Occipital lobe (tissue), 1 donor: ENCODE measurements at regions not wholly inside any gene's neighbourhood (a gene's known extent, or its start where the extent isn't known, plus 50 kb on each side); places are given as distances from the start of the nearest gene placed in this dataset.

Experiments used
- DNase-seq: peaks from one replicate; lab custom pipeline; 2025; lab: John Stamatoyannopoulos, UW

DNA sequence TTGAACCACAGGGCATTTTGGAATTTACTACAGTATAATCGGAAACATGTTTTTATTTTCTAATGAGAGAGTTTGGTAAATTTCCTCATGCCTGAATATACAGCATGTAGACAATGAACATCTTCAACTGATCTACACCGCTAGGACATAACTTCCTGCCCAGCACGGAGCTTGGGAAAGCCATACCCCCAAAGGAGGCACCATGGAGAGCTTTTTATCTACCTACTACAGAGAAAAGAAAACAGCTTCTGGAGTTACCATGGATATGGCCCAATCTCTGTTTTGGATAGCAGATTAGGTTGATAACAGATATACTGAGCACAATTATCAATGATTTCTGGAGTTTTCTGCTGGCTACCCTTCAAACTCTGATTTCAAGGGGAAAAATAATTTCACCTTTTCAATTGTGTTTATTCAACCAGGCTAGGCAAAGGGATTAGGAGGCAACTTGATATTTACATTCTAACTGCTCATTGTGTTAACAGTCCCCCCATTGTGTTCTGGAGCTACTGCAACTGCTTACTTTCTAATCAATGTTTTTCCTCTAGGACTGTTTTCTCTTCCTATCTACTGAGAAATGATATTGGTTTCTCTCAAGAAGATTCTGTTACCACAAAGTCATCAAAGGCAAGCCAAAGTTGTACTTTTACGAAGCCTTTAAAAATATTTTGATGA lies 123.0 kb upstream of the ARHGAP28 start:
- DNase-seq, result no peak

DNA sequence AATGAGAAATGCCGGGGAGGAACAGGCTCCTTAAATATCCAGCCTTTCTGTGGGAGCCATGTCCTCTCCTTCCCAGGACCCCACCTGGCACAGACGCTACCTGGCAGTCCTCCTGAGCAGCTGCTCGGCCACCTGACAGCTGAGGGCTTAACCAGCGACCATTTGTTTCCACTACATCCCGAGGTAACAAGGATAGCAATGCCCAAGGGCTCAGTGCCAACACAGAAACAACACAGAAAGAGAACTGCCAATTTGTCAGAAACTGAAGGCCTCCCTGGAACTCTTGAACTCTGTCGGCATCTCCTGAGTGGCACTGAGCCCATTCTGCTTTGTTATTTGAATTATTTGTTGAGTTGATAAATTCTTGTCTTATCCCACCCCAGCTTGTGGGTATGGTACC lies 122.2 kb upstream of the ARHGAP28 start:
- no peak for DNase-seq

DNA sequence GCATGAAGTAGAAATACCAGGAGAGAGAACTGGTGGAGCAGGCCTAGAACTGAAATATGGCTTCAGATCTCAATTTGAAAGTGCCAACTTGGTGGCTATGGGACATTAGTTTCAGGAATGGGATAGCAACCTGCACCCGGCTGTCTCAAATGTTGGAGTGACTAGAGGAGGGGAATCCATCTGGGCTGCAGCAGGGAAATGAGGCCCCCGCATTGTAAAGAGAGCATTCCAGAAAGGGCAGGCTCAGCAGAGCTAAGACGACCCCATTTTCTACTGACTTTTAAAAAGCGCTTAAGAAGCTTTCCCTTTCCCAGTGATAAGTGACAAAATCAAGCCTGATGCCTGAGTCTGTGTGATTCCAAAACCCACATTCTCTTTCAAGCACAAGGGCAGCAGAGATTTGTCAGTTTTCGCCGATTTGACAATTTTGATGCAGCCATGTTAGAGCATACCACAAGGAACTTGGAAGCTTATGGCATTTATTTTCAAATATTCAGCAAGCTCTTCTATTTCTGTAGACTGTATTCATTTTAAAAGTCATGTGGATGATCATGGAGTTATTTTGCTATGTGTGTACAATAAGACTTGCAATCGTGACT lies 119.8 kb upstream of the ARHGAP28 start:
- DNase-seq, result no peak

DNA sequence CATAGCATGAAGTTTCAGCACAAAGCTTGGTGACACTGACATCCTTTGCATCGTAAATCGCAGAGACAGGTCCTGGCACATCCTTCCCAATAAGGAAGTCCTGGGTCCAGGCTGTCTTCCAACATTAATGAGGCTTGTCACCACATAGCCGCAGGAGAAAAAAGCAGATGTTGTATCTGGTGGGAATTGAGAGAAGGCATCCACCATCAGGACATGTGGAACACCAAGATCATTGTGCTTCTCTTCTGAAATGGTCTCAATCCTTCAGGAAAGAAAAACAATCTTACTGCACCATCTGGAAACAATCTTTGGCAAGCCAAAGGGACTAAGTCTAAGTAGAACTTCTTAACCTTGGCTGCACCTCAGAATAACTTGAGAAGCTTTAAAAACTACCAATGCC lies 119.0 kb upstream of the ARHGAP28 start:
- no peak for DNase-seq

DNA sequence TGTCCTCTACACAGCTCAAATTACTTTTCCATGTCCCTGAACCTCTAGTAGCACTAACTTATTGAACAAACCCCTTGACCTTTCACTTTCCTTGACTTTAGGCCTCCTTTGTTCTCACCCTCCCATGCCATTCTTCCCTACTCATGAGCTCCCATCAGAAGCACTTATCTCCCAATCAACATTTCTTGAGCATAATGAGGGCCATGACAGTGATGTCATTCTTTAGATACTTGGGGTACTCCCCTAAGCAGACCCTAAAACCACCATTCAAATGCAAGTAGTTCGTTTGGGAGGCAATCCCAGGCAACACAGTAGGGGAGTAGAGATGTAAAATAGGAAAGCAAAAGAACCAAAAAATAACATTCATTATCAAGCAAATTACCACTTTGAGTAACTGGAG lies 115.9 kb upstream of the ARHGAP28 start:
- DNase-seq, result no peak

DNA sequence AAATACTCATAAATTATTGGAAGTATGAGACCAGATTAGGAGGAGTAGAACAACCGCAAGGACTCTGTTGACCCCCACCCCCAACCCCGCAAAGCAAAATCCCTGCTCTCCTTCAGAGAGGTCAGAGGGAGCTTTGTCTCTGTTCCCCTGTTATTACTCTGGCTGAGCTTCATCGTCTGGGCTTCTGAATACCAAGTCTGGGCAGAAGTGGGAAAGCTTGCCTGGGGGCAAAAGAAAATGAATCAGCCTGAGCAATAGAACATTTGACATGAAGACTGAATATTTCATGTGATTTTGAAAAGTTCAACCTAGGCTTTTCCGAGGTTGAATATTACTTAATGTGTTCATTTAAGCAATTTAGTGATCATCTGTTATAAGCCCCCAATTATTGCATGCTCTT lies 114.6 kb upstream of the ARHGAP28 start:
- no peak for DNase-seq

DNA sequence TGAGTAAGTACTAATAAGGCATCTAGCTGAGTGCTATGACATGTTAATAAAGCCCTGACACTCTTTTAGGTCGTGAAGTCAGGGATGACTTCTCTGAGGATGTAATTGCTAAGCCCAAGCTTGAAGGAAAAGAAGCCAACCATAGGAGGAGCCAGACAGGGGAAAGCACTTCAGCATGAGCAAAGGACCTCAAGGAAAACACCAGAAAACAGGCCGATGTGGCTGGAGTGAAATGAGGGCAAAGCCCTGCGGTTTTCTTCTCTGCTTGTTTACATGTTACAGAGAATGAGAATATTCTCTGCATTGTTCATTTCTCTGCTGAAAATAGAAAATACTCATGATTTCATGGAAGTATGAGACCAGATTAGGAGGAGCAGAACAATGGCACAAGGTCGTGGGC lies 112.5 kb upstream of the ARHGAP28 start:
- DNase-seq, result no peak

DNA sequence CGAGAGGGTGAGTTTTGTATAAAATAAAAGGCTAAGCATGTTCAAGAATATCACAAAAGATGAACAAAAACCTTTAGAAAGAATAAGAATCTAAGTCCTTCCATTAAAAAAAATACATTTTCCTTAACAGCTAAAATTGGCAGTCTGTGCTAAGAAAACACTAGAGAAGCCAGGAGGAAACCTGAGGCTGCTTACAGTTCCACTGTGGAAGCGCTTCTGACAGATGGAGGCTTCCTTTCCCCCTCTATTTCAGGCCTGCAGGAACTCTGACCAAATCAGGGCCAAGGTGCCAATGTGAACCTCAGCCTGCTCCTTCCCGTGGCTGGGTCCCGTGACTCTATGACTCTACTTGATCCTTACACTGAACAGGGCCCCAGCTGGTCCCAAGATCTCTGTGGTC lies 108.1 kb upstream of the ARHGAP28 start:
- DNase-seq, result no peak

DNA sequence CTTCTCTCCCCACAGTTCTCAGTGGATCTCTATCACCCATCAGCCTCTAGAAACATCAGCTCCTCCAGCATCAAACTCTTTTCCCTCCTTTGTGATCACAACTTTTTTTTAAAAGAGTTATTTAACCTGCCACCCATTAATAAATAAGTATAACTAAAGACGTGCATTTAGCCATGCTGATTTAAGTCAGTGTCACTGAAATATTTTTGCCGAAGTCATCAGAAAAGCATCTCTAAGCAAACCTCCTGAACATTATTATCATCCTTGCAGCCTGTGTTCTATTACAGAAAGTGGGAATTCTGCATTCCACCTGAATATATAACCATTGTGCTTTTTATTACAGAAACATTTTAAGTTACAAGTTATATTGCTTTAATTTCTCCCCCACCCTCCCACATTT lies 106.2 kb upstream of the ARHGAP28 start:
- no peak for DNase-seq

DNA sequence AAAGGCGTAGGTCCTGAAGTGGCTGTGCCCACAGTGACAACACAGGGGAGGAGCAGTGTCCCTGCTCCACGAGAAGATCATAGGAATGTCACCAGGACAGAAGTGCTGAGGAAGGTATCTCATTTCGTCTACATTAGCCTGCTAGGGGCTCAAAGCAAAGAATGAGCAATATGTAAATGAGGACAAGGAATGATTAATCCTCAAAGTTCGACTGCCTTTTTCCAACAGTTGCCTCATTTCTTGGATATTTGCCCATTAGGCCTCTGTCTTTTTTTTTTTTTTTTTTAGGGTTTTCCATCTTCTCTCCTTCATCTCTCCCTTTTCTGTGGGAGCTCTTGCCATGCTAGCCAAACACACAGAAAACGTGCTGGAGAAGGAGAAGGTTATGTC lies 105.2 kb upstream of the ARHGAP28 start:
- DNase-seq, result no peak

DNA sequence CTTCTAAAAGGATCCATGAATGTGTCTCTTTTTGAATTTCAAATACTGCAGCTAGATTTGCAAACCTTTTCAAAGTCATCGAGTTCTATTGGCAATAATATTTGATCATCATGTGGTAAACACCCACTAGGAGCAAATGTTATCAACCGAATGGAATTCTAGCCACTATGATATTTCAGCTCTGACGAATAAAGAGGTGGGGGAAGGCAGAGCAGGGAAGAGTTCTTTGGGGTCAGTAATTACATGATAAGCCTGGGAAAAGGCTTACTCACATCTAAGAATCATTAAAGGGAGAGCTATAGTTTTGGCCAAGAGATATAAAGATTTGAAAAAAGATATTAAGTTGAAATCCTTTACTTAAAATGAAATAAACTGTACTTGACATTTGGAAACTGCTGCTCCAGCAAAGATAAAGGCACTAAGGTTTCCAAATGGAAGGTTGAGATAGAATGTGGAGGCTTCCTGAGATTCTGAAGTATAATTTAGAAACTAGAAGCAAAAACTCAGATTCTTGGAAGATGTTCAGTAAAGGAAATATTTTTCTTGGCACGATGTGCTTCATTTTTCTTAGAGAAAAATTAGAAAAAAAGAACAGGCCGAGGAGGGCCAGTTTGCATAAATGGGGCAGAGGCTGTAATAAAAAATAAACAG lies 104.7 kb upstream of the ARHGAP28 start:
- DNase-seq, result no peak

DNA sequence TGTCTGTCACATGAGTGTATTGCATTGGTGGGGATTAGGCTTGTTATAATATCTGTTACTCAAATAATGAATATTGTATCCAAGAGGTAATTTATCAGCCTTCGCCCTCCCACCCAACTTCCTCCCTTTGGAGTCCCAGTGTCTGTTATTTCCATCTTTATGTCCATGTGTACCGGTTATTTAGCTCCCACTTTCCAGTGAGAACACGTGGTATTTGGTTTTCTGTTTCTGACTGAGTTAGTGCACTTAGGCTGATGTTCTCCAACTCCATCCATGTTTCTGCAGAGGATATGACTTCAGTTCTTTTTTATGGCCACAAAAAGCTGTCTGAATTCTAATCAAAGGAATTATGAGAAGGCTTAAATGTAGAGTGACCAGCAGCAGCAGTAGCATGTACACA lies 104.0 kb upstream of the ARHGAP28 start:
- DNase-seq, result no peak

DNA sequence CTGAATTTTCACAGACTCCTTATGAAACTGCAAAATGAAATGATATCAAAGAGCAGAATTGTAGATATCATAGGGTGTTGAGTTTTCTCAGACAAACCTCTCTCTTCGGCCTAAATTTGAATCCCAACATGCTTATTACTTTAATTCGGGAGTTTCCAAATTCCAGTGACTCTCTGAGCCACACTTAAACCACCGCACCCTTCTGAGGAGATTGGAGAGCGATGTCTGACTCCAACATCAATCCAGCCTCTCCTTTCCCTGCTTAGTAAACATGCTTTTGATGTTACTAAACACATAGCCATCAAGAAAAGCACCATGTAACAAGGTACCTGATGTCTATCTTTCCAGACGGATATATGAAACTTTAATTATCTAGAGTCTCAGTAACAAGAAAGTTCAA lies 103.1 kb upstream of the ARHGAP28 start:
- no peak for DNase-seq

DNA sequence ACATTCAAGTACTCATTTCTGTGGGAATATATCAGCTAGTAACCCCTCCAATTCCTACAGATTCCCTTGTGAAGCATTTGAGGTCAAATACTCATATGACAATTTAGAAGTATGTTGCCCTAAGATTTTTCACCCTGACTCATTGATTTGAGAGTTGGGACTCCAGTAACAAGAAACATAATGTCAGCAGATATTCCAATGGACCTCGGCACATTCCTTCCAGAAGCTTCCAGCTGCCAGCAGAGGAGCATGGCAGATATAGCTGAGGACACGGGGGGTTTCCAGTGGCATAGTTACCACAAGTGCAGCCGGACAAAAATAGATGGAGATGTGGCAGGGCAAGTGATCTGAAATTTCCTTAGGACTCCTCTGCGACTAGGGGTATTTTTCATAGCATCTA lies 101.9 kb upstream of the ARHGAP28 start:
- no peak for DNase-seq

DNA sequence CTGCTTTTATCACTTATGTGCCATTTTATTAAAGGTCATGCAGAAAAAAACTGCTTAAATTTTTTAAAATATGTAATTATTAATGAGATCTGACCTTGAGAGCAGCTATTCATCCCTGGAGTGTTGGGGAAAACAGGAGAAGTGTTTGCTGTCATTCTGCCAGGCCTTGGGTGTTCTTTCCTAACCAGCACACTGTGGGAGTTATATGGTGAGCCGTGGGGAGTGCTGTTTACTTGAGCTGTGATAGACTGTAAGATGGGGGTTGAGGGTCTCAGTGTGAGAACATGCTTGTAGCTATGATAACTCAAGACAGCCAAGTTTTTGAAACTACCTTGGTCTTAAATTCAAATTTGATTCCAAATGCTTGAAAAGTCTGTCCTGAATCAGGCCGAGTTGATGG lies 101.3 kb upstream of the ARHGAP28 start:
- DNase-seq, result no peak

DNA sequence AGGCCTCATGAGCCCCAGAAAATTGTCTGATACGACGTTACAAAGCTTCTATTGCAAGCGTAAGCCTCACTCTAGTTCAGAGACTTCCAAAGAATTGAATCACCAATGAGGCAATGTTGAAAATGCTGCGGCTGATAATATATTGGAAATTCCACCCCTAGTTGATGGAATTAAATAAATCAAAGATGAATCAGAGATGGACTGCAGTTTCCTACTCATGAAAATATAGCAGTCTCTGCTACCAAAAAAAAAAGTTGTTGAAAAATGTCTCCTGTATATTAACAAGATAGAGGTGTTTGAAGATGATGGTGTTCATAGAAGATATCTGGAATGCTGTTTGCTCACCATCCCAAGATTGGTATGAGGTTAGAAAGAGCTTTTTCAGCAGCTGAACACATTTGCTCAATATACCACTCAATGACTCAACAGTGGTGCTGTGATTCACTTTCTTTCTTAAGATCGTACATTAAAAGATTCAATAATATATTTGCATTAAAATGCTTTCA lies 99.8 kb upstream of the ARHGAP28 start:
- no peak for DNase-seq

DNA sequence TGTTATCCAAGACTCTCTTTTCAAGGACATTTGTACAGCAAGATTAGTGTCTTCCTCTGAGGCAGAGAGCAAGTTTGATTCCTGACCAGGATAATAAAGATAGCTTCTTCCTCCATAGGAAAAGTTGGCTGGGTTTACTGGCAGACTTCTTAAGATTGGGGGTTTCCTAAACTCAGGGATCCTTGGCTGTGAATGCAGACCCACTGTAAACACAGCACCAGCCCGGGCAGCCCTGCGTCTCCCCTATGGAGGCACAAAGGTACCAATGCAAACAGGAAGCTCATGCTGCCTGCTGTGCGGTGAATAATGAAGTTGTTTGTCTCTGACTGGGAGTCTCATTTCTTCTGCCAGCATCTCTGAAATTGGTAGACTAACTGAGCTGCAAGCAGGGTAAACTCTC lies 96.2 kb upstream of the ARHGAP28 start:
- no peak for DNase-seq

DNA sequence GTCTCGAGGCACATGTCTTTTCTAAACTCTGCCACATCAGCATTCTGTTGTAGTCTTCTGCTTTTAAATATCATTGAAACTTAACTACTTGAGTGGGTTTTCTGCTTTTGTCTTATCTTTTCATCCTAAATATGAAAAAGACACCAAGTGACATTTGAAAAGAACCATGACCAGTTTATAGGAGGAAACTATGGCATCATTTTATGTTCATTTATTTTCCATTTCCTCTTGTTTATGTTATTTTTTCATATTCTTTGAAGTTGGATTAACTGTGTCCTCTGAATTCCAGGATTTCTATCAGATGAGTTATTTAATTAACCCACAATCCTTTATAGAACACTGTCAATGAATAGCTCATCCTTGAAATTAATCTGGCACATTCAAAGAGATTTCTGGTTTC lies 93.4 kb upstream of the ARHGAP28 start:
- no peak for DNase-seq

DNA sequence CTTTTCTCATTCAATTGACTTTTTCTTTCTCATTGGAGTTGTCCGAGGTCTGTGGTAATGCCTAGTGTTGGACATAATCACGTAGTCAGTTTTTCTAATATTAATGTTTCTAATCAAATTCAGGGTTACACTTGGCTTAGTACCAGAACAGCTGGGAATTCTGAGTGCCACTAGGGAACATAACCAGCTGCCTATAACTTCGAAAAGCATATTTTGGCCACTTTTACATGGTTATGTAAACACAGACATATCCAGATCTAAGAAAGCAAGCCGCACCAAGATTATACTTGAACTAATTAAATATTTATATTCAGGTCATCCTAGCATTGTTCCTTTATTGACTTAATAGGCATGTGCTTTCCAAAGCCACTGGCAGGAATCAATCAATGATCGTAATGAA lies 91.1 kb upstream of the ARHGAP28 start:
- DNase-seq, result no peak

DNA sequence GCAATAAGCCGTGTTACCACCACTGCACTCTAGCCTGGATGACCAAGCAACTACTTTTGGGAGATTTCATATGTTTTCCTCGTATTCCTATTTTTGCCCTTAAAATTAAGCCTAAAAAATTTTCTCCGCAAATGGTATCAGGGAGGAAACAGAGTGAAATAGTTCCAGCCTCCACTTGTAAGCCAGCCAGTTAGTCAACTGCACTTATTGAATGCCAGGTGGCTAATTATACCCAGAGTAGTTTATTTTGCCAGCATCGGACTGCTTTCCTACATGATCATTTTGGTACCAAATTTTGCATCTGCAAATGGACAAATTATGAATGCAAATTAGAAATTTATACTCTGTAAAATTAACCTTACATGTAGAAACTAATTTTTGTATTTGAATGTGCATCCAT lies 90.2 kb upstream of the ARHGAP28 start:
- no peak for DNase-seq

DNA sequence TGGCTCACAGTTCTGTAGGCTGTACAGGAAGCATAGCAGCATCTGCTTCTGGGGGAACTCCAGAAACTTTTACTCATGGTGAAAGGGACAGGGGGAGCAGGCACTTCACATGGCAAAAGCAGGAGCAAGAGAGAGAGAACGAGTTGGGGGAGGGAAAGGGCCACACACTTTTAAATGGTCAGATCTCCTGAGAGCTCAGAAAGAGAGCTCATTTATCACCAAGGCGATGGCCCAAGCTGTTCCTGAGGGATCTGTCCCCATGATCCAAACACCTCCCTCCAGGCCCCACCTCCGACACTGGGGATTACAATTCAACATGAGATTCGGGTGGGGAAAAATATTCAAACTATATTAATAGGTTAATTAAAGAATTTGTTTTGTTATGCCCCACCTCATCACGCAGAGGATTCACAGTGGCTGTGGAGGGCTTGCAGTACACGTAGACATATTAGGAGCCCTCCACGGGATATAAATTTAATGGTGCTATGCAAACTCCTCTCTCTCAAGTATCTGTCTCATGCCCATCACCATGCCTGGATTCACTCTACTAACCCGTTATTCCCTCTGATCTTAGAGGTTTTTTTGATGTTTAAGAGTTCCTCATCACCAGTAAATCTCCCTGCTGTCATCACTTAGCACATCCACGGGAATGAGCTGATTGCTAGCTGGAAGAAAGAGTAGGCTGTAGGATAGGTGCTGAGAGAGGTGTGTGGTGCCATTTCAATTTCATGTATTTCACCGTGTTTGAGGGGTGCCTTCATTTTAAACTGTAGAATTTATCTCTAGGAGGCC lies 84.5 kb upstream of the ARHGAP28 start:
- DNase-seq, result no peak

DNA sequence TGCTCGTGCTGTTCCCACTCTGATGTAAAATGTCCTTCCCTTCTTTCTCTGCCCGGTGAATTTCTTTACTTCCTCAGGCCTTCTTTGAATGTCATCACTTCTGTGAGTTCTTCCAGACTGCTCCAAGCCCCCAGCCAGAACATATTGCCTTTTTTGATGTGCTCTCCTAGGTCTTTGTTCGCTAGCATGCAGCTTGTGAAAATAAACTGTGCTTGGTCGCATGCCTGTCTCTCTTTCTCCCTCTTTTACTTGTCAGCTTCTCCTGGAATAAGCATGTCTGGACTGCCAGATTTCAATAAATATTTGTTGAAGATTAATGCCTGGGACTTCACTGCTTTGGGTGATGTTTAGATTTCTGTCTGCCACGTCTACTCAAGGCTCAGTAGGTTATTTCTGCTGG lies 82.7 kb upstream of the ARHGAP28 start:
- no peak for DNase-seq
